GM18505 (cell line): ENCODE measurements at regions not wholly inside any gene's neighbourhood (a gene's known extent, or its start where the extent isn't known, plus 50 kb on each side); places are given as distances from the start of the nearest gene placed in this dataset.

ENCODE experiments used
- ATAC-seq: cut with Tn5 transposase; IDR thresholded peaks from one replicate; pipeline ENCODE4 v1.9.1; 2021; ENCODE audit not compliant: unreplicated experiment
- POLR2A ChIP-seq: IDR thresholded peaks from 4 replicates; pipeline ENCODE4 v1.6.1; 2011; ENCODE audit warnings: borderline replicate concordance; ENCODE audit not compliant: insufficient read depth, insufficient read length; ENCODE audit errors: extremely low read depth

DNA sequence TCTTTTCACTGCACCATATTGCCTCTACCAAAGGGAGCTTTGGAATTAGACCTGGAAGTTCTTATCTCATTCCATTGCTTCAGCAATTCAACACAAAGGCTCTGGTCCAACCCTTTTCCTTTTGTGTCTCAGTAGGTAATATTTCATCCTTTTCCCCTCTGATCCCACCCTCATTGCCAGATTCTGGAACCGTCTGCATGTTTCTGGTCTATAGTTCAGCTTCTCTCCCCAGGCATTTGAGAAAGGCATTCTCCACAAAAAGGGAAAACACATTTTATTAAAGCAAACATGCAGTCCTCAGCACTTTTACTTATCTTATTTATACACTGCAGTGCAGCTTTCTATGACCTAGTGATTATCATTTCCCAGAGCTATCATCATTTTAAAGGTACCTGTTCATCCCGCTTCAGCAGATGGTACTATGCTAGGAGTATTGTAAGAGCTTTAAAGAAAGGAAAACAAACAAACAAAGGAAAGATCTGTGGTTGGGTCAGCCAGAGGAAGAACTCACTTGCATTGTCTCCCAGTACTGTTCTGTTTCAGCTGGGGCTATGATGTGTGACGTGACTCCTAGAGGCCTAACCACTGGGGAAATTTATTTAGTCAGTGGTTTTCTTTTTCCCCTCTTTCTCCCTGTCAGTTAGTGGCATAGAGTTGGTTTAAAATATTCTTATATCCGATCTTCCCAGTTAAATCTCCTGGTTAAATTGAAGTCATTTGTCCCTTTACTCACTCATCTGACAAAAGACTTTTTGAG, 269.2 kb downstream of the TMEM38B start:
- ATAC-seq = no peak
- TF ChIP-seq POLR2A = no peak

DNA sequence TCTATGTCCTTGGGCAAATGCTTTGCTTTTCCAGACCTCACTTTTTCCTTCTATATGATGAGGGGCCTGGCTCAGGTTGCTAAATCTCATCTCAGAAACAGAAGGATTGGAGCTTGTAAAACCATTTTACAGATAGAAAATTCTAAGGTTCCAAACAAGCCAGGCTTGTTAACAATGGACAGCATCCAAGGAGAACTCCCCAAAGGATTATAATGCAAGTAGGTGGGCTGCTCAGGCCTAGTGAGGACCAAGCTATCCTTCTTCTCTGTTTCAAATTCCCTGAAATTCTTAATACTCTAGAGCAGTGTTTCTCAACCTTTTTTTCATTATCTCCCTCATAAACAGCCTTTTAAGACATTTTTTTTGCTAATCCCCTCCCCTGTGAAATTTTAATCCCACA, 269.8 kb downstream of the TMEM38B start:
- ATAC-seq = no peak

DNA sequence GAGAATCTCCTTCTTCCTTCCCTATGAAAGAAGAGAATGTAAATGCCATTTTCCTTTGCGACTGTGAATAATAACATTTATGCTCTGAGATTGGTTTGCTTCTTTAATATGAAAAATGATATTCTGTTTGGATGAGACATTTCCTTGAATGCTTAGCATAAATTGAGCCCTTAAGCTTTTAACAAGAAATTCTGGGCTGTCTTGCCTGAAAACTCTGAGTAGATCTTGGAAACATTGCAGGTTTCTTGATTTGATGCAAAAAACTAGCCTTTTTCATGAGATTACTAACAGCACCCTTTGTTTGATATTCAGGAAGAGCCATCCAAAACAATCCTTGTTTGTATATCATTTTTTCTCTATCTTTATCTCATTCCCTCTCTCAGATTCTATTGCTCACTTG, 272.5 kb downstream of the TMEM38B start:
- ATAC-seq = no peak
- TF ChIP-seq POLR2A = no peak

More for the DNA sequence above, 269.8 kb downstream of the TMEM38B start:
- TF ChIP-seq POLR2A = no peak

DNA sequence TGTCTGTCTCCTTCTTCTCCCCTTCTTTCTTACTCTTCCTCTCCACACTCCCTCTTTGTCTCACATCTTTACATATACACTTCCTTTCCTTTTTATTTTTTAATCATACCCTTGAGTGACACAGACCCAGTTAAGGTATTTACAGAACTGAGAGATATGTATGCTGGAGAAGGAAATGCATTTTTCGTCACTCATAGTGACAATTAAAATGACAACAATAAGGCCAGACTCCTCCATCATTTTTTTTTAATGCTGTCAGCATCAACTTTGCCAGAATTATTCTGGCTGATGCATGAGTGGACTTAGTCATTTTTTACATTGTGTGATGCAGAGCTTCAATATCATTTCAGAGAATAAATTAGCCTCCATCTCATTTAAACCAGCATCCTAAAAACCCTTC, 272.9 kb downstream of the TMEM38B start:
- ATAC-seq = no peak
- no peak for TF ChIP-seq POLR2A

DNA sequence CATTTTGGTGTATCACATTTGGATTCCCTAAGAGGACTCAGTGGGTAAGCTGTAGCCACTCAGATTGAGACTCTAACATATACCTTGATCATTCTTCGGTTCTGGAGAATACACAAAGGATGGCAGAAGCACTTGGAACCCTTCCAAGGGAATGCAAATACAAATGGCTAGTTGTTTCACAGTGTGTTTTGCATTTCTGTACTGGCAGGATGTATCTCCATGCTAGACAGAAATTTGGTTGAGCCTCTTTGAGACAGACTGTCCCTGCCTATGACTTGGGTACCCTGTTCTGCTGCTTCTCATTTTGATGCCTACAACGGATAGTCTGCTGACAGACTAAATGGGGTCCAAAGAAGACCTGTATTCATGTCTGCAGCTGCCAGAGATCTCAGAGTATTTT, 273.5 kb downstream of the TMEM38B start:
- no peak for ATAC-seq
- no peak for TF ChIP-seq POLR2A

DNA sequence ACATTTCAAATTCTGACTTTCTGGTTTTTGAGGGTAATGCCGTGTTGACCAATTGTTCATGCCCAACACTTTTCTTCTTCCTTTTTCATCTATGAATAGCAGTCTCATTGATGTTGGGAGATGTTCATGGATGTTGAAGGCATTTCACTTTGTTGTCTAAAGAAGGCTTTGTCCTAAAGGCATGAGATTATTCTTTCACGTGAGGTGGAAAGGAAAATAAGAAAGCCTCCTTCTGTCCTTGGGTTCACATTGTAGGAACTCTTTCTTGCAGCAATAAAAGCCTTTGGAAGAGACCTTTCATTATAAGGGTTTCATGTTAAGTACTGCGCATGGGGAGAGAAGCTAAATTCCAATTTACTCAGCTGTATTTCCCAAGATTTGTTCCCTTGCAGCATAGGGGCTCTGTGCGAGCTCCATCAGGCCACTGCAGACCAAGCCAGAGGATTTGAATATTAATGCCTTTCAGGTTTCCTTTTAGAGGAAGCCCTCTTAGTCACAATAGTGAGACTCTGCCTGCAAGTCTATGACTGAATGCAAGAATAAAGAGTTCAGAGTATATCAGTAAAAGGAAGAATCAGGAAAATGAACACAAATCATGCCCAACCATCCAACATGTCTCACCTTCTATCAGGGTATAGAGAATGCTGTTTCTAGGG, 274.6 kb downstream of the TMEM38B start:
- ATAC-seq = no peak
- no peak for TF ChIP-seq POLR2A

DNA sequence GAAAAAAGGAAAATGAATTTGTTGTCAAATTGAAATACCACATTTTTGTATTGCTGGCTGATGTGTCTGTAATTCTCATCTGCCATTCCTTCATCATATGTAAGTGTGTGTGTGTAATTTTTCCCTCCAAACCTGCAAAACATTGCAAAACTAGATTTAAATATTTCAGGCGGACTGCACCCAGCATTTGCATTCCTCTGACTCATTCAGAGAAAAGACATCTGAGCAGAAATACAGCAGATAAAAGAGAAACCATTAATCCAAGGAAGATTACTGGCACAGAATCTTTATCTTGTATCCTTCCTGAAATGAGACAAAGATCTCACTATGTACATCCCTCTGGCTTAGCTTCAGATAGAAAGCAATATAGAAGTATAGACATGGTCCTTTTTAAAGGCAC, 275.3 kb downstream of the TMEM38B start:
- TF ChIP-seq POLR2A = no peak
- ATAC-seq = no peak

DNA sequence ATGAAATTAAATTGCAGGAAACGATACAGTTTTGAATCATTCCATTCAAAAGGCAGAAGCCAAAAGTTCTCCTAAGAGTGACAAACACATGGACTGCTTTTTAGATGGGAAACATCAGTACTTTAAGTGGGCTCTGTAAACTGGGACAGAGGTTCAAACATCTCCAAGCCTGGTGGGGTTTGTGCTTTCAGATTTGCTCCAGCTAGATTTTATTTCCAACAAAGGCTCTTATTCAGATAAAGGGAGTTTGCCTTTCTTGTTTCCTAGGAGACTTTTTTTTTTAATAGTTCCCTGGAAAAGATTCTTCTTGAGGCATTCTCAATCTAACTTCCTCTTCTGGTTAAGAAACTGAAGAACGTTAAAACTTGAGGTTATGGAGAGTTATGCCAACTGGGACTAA, 277.6 kb downstream of the TMEM38B start:
- TF ChIP-seq POLR2A = no peak

DNA sequence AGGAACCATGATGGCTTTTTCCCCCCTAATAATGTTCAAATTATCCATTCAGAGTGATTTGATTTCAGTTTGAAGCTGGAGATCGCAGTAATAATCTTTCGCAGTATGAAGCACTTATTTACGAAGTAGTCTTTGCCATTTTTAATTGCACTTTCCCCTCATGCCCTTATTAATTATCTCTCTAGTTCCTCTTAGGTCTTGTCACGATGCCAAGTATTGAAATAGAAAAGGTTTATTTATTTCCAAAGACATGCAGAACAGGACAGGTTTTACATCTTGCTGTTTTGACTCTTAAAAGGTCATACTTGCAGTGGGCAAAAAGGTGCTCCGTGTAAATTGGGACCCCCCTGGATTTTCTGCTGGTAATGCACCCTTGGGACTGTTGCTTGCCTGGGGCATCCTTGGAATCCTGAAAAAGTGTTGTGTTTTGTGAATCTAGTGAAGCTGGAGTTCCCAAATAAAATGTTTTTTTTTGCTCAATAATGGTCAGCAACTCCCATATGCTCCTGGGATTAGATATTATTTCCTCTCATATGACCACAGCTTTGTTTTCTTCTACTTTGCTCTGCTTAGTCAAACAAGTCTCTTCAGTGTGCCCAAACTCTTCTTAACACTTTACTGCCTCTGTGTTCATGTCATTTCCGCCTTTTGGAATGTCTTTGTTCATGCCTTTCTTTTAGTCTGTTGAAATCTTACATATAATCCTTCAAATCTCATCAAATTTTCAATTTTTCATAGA, 278.3 kb downstream of the TMEM38B start:
- no peak for ATAC-seq
- TF ChIP-seq POLR2A = no peak

More for the DNA sequence above, 277.6 kb downstream of the TMEM38B start:
- no peak for ATAC-seq

DNA sequence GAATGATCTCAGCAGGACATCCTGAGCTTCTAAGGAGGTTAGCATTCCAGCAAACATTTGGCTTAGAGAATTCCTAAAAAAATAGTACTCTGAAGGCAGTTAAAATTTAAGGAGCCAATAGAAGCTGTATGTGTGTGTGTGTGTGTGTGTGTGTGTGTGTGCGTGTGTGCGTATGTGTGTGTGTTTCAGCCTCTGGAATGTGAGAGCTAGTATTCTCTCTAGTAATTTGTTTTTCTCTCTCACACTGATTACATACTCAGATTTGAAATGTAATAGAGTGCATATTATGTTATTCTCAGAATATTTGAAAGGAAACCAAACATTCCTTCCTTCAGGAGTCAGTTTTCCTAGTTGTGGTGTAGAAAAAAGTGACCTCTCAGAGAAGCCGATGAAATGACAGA, 279.6 kb downstream of the TMEM38B start:
- ATAC-seq = no peak

DNA sequence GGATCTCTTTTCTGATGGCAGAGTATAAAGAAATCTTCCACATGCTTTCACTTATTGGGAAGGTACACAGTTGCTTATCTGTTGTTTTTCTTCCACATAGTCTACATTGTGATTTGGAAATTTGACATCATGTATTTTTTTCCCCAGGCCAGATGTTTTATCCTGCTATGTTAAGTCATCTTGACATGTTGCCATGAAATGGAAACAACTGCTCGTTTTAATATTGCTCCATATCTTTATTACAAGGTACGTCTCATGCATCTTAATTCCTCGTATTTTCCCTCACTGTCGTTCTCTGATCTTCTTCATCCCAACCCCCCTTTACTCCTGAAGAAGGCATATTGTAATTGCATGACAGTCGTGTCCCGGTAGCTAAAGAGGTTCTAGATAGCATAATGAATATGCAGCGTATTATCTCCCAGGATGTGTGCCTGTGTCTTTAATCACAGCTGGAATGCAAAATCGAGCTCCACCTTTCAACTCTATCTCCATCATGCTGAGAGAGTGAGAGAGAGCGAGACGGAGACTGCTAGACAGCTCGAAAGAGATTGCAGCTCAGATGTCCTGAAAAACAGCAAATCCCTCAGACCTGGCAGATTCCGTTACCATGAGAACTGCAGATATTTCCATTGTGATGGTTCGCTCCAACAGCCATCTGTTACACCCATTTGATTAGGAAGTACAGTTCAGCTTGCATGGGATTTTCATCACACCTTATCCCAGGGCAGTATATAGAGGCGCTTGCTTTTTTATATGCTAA, 281.7 kb downstream of the TMEM38B start:
- TF ChIP-seq POLR2A = no peak
- ATAC-seq = no peak

More for the DNA sequence above, 279.6 kb downstream of the TMEM38B start:
- TF ChIP-seq POLR2A = no peak

DNA sequence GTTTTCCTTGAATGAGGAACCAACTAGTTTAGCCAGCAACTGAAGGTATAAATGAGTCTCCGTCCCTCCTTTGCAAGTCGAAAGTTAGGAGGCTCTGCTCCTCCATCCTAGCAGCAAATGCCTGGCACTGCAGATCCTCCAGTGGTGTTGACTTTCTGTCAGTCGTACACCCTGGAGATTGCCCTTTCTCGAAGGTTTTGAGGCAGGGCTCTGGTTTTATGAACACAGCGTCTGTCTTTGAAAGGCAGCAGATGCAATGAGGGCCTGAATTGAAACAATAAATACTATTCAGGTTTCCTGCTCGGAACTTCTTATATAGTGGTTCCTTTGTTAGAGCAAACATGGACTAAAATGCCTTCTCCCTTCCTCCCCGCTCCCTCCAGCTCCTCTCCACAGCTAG, 284.0 kb downstream of the TMEM38B start:
- TF ChIP-seq POLR2A = no peak

DNA sequence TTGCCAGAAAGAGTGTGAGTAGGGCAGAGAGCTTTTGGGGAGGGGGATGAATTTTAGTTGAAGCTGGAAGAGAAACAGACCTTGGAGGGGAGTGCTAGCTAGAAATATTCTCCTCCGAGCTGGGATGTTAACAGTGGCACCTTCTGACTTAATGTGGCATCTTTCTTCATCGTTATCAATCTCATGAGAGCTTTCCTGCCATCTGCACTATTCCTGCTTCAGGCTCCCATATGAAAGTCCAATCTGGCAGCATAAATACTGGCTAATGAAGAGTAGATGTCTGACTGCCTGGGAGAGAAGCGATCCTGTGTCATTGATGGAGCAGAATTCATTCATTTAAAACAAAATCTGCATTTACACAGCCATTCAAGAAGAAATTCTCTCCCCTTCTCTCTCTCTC, 284.5 kb downstream of the TMEM38B start:
- no peak for ATAC-seq
- TF ChIP-seq POLR2A = no peak

More for the DNA sequence above, 284.0 kb downstream of the TMEM38B start:
- no peak for ATAC-seq
